Neural progenitor cell (in vitro differentiated cells): ENCODE measurements at regions not wholly inside any gene's neighbourhood (a gene's known extent, or its start where the extent isn't known, plus 50 kb on each side); places are given as distances from the start of the nearest gene placed in this dataset.

ENCODE experiments used
- DNase-seq: peaks from one replicate; pipeline ENCODE4 v3.0.0-alpha.2; 2016; ENCODE audit warnings: low spot score
- H2AFZ ChIP-seq: fragments of 200-600 bp; sonication (generic); replicated peaks from 2 replicates; pipeline ENCODE4 v1.6.1; 2016; ENCODE audit warnings: antibody characterized with exemption
- H3F3A ChIP-seq: fragments of 200-600 bp; sonication (generic); 2 replicates; pipeline ENCODE4 v1.6.1; 2016; ENCODE audit warnings: antibody characterized with exemption, low read depth
- H3K27ac ChIP-seq: fragments of 200-600 bp; sonication (generic); 2 replicates; pipeline ENCODE4 v1.5.1; 2016; ENCODE audit warnings: mild to moderate bottlenecking
- H3K27me3 ChIP-seq: fragments of 200-600 bp; sonication (generic); 2 replicates; pipeline ENCODE4 v1.6.1; 2016; ENCODE audit warnings: mild to moderate bottlenecking, moderate library complexity
- H3K36me3 ChIP-seq: fragments of 200-600 bp; sonication (generic); 2 replicates; pipeline ENCODE4 v1.5.1; 2016
- H3K4me1 ChIP-seq: fragments of 200-600 bp; sonication (generic); 2 replicates; pipeline ENCODE4 v1.6.1; 2016; ENCODE audit warnings: mixed run types
- H3K4me2 ChIP-seq: fragments of 200-600 bp; sonication (generic); 2 replicates; pipeline ENCODE4 v1.6.1; 2016
- H3K4me3 ChIP-seq: fragments of 200-600 bp; sonication (generic); 2 replicates; pipeline ENCODE4 v1.5.1; 2016
- H3K79me2 ChIP-seq: fragments of 200-600 bp; sonication (generic); 2 replicates; pipeline ENCODE4 v1.6.1; 2016; ENCODE audit warnings: low read depth
- H3K9ac ChIP-seq: fragments of 200-600 bp; sonication (generic); 2 replicates; pipeline ENCODE4 v1.6.1; 2016
- H3K9me3 ChIP-seq: fragments of 200-600 bp; sonication (generic); 2 replicates; pipeline ENCODE4 v1.5.1; 2016; ENCODE audit warnings: low read depth
- H4K20me1 ChIP-seq: fragments of 200-600 bp; sonication (generic); 2 replicates; pipeline ENCODE4 v1.6.1; 2016; ENCODE audit warnings: low read depth
- H3K27ac Mint-ChIP-seq: 3 replicates; pipeline ENCODE4 v1.8.0; 2021; ENCODE audit warnings: mixed read lengths
- H3K27me3 Mint-ChIP-seq: 2 replicates; pipeline ENCODE4 v1.8.0; 2022; ENCODE audit warnings: low read depth, mild to moderate bottlenecking, inconsistent platforms, moderate library complexity, mixed read lengths; ENCODE audit not compliant: insufficient read depth
- H3K36me3 Mint-ChIP-seq: 3 replicates; pipeline ENCODE4 v1.8.0; 2021; ENCODE audit warnings: mixed read lengths
- H3K4me1 Mint-ChIP-seq: 3 replicates; pipeline ENCODE4 v1.8.0; 2021; ENCODE audit warnings: mixed read lengths
- H3K4me3 Mint-ChIP-seq: 3 replicates; pipeline ENCODE4 v1.8.0; 2021; ENCODE audit warnings: mild to moderate bottlenecking, moderate library complexity, mixed read lengths
- H3K9me3 Mint-ChIP-seq: 3 replicates; pipeline ENCODE4 v1.8.0; 2020; ENCODE audit warnings: mixed read lengths
- CTCF ChIP-seq: fragments of 200-600 bp; sonication (generic); IDR thresholded peaks from 2 replicates; pipeline ENCODE4 v1.5.1; 2017; ENCODE audit warnings: antibody characterized with exemption, mild to moderate bottlenecking
- EZH2 ChIP-seq: fragments of 200-600 bp; sonication (generic); IDR thresholded peaks from 2 replicates; pipeline ENCODE4 v1.6.1; 2017; ENCODE audit warnings: antibody characterized with exemption, mild to moderate bottlenecking, moderate library complexity
- EZH2phosphoT487 ChIP-seq: fragments of 200-600 bp; sonication (generic); IDR thresholded peaks from 2 replicates; pipeline ENCODE4 v1.6.1; 2017; ENCODE audit warnings: antibody characterized with exemption

- H2AFZ ChIP-seq, result no peak overlapping the region
These were observed 361.0 kb upstream of the MARCKS start for GRCh38 chr6:113496166-113496565.

DNA sequence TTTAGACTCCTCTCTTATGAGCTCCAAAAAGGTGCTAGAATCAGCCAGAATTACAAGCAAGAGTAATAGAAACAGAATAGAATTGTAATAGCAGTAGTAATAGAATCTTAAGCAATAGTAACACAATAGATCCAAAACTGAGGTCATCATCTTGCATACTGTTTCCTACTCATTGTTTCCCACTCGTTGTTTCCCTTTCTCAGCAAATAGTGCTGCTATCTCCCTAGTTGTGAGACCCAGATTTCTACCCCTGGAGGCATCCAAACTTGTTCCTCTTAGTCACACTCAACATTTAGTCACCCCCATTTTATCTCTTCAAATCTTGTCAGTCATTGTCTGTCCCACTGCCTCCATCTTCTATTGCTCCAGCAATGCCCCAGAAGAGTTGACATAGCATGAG lies 356.9 kb upstream of the MARCKS start:
- Mint-ChIP-seq H3K27me3 (peaks cover 3% of the 10 kb centered on the region), H3K4me3 (no peak overlapping the region), H3K27ac (no peak overlapping the region), H3K36me3 (no peaks in the 10 kb centered on the region), H3K4me1 (peaks cover 9% of the 10 kb centered on the region), H3K9me3 (no peaks in the 10 kb centered on the region)
- DNase-seq, result no peak
- Histone ChIP-seq H3F3A (no peaks in the 10 kb centered on the region), H3K27ac (no peak overlapping the region), H3K4me2 (no peak overlapping the region), H3K9me3 (no peaks in the 10 kb centered on the region), H3K27me3 (no peaks in the 10 kb centered on the region), H4K20me1 (no peaks in the 10 kb centered on the region), H2AFZ (no peak overlapping the region), H3K4me1 (peaks cover 12% of the 10 kb centered on the region), H3K9ac (no peak overlapping the region), H3K36me3 (no peaks in the 10 kb centered on the region), H3K4me3 (no peak overlapping the region), H3K79me2 (no peaks in the 10 kb centered on the region)
- no peak for TF ChIP-seq EZH2phosphoT487

More at GRCh38 chr6:113496166-113496565, 361.0 kb upstream of the MARCKS start:
- H3K4me2 ChIP-seq, result no peak overlapping the region
- H4K20me1 ChIP-seq, result no peaks in the 10 kb centered on the region
- no peak for DNase-seq
- Mint-ChIP-seq H3K4me3 (no peak overlapping the region), H3K4me1 (peaks cover 2% of the 10 kb centered on the region), H3K27ac (no peak overlapping the region), H3K9me3 (no peaks in the 10 kb centered on the region), H3K27me3 (peaks cover 3% of the 10 kb centered on the region), H3K36me3 (no peaks in the 10 kb centered on the region)
- H3K9me3 ChIP-seq, result no peaks in the 10 kb centered on the region
- TF ChIP-seq EZH2phosphoT487 (no peak), CTCF (no peak), EZH2 (no peak)
- no peaks in the 10 kb centered on the region for H3K27me3 ChIP-seq
- H3K9ac ChIP-seq, result no peak overlapping the region
- no peaks in the 10 kb centered on the region for H3K36me3 ChIP-seq
- H3K27ac ChIP-seq, result no peak overlapping the region
- H3K4me3 ChIP-seq, result no peak overlapping the region
- H3K79me2 ChIP-seq, result no peaks in the 10 kb centered on the region
- H3F3A ChIP-seq, result no peaks in the 10 kb centered on the region
- H3K4me1 ChIP-seq, result peaks cover 8% of the 10 kb centered on the region

DNA sequence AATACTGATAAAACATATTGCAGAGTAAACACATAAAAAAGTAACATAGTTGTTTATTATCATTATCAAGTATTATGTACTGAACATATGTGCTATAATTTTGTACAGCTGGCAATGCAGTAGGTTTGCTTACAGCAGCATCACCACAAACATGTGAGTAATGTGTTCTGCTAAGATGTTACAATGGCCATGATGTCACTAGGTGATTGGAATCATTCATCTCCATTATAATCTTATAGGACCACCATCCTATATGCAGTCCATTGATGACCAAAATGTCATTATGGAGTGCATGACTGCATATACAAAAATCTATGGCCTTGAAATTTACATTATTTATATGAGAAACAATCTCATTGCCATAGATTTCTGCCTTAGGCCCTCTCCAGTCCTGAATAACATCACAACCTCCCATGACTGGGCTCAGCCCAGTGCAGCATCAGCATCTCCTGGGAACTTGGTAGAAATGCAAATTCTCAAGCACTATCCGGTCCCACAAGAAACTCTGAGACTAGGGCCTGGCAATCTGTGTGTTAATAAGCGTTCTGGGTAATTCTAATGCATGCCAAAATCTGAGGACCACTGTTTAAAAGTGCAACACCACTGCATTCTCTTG lies 352.0 kb upstream of the MARCKS start:
- TF ChIP-seq CTCF, result no peak
- TF ChIP-seq EZH2phosphoT487, result no peak
- no peak for TF ChIP-seq EZH2
- Mint-ChIP-seq H3K9me3 (no peaks in the 10 kb centered on the region), H3K27ac (no peak overlapping the region), H3K36me3 (no peaks in the 10 kb centered on the region), H3K4me3 (no peak overlapping the region), H3K27me3 (no peaks in the 10 kb centered on the region), H3K4me1 (peaks cover 7% of the 10 kb centered on the region)
- Histone ChIP-seq H3K9me3 (no peaks in the 10 kb centered on the region), H3K27ac (no peak overlapping the region), H3K27me3 (no peaks in the 10 kb centered on the region), H3K4me2 (no peak overlapping the region), H3K36me3 (no peaks in the 10 kb centered on the region), H3K4me1 (peaks cover 4% of the 10 kb centered on the region), H4K20me1 (no peaks in the 10 kb centered on the region), H3K79me2 (no peaks in the 10 kb centered on the region), H3K9ac (no peak overlapping the region), H3K4me3 (no peak overlapping the region), H3F3A (no peaks in the 10 kb centered on the region), H2AFZ (no peak overlapping the region)
- DNase-seq, result no peak

- H3F3A ChIP-seq, result no peaks in the 10 kb centered on the region
- peaks cover 3% of the 10 kb centered on the region for H3K4me1 ChIP-seq
- H3K4me1 Mint-ChIP-seq, result peaks cover 2% of the 10 kb centered on the region
- no peak overlapping the region for H3K4me3 Mint-ChIP-seq
- H2AFZ ChIP-seq, result no peak overlapping the region
- no peaks in the 10 kb centered on the region for H3K36me3 ChIP-seq
- no peaks in the 10 kb centered on the region for H3K27me3 ChIP-seq
- H3K27me3 Mint-ChIP-seq, result no peaks in the 10 kb centered on the region
- no peaks in the 10 kb centered on the region for H3K79me2 ChIP-seq
- H3K36me3 Mint-ChIP-seq, result no peaks in the 10 kb centered on the region
- DNase-seq, result no peak
- TF ChIP-seq CTCF (no peak), EZH2 (no peak), EZH2phosphoT487 (no peak)
- H3K27ac Mint-ChIP-seq, result no peak overlapping the region
- H3K4me2 ChIP-seq, result no peak overlapping the region
- no peak overlapping the region for H3K4me3 ChIP-seq
- H3K9me3 ChIP-seq, result no peaks in the 10 kb centered on the region
- H3K9me3 Mint-ChIP-seq, result no peaks in the 10 kb centered on the region
- H3K27ac ChIP-seq, result no peak overlapping the region
- no peaks in the 10 kb centered on the region for H4K20me1 ChIP-seq
- H3K9ac ChIP-seq, result no peak overlapping the region
These were observed 348.9 kb upstream of the MARCKS start for GRCh38 chr6:113508249-113508648.
